Esophagus muscularis mucosa (tissue), 4 donors: ENCODE measurements at regions not wholly inside any gene's neighbourhood (a gene's known extent, or its start where the extent isn't known, plus 50 kb on each side); places are given as distances from the start of the nearest gene placed in this dataset.

ENCODE experiments used
- DNase-seq: peaks from one replicate; pipeline ENCODE4 v3.0.0-alpha.2; 2017; ENCODE audit errors: extremely low spot score
- H3K27ac ChIP-seq, 4 donors: fragments of 200-600 bp; sonication (generic); replicated peaks in 1 of 4; 1 replicate in 3 of 4; 2 replicates in 1 of 4; pipeline ENCODE4 v1.5.1; 2016 to 2019; ENCODE audit warnings: mild to moderate bottlenecking in 1 of 4
- H3K27me3 ChIP-seq, 4 donors: fragments of 200-600 bp; sonication (generic); one replicate each; pipeline versions ENCODE4 v1.5.1 to v1.6.0; 2016 to 2019
- H3K36me3 ChIP-seq, 4 donors: fragments of 200-600 bp; sonication (generic); one replicate each; pipeline ENCODE4 v1.5.1; 2016 to 2019
- H3K4me1 ChIP-seq, 4 donors: fragments of 200-600 bp; sonication (generic); one replicate each; pipeline ENCODE4 v1.5.1; 2016 to 2019
- H3K4me3 ChIP-seq, 4 donors: fragments of 200-600 bp; sonication (generic); 1 replicate in 2 of 4; 2 replicates in 2 of 4; pipeline ENCODE4 v1.5.1; 2016 to 2019; ENCODE audit warnings: mild to moderate bottlenecking in 4 of 4, moderate library complexity in 1 of 4
- H3K9me3 ChIP-seq, 4 donors: fragments of 200-600 bp; sonication (generic); 1 replicate in 3 of 4; 2 replicates in 1 of 4; pipeline ENCODE4 v1.5.1; 2016 to 2019
- CTCF ChIP-seq, 3 experiments: fragments of 200-600 bp in 2 of 3; fragments of 450-650 bp in 1 of 3; sonication (generic) in 2 of 3; IDR thresholded peaks; one replicate each; pipeline ENCODE4 v1.5.1; 2017 to 2019; ENCODE audit warnings: antibody characterized with exemption in 3 of 3, mild to moderate bottlenecking in 2 of 3, moderate library complexity in 1 of 3
- EP300 ChIP-seq: sonication (generic); formaldehyde crosslinking; IDR thresholded peaks from one replicate; pipeline ENCODE4 v1.6.1; 2017; ENCODE audit warnings: antibody characterized with exemption
- POLR2A ChIP-seq: fragments of 450-650 bp; IDR thresholded peaks from one replicate; pipeline ENCODE4 v1.6.1; 2017; ENCODE audit warnings: antibody characterized with exemption, moderate library complexity, mild to moderate bottlenecking, low read depth
- POLR2AphosphoS5 ChIP-seq, 2 donors: sonication (generic); formaldehyde crosslinking; IDR thresholded peaks; one replicate each; pipeline ENCODE4 v1.6.1; 2017; ENCODE audit warnings: antibody characterized with exemption in 2 of 2
- WGBS: methylation state at CpG from one replicate; pipeline ENCODE4 v1.1.5; 2018; 5-methylcytosine and 5-hydroxymethylcytosine counted together
- intact Hi-C: fragments of 100-400 bp; cut with DNase I; formaldehyde crosslinking; loops from one replicate; pipeline ENCODE4 v1.15.1; 2023

GRCh38 chr2:129880971-129881370 is 98.5 kb upstream of the RAB6C start:
- 83% methylated on average over 5 of the region's 6 CpGs for WGBS
- no peaks in the 10 kb centered on the region for H3K9me3 ChIP-seq
- DNase-seq: no peak
- no peaks in the 10 kb centered on the region for H3K36me3 ChIP-seq
- peaks cover 6 to 19% (median 15%) of the 10 kb centered on the region in 4 donors for H3K4me1 ChIP-seq
- H3K27me3 ChIP-seq: no peaks in the 10 kb centered on the region
- H3K27ac ChIP-seq: no peak overlapping the region
- H3K4me3 ChIP-seq: no peak overlapping the region
- intact Hi-C loops: no loop called here
- no peak for TF ChIP-seq CTCF (IDR thresholded peaks at IDR 0.05)
- no peak for TF ChIP-seq EP300
- TF ChIP-seq POLR2A: no peak
- TF ChIP-seq POLR2AphosphoS5 (IDR thresholded peaks at IDR 0.05): no peak

GRCh38 chr2:129881786-129882396 is 97.6 kb upstream of the RAB6C start:
- Histone ChIP-seq H3K27me3 (no peaks in the 10 kb centered on the region), H3K27ac (no peak overlapping the region), H3K36me3 (no peaks in the 10 kb centered on the region), H3K4me1 (peaks cover 2 to 12% (median 9%) of the 10 kb centered on the region in 4 donors), H3K4me3 (no peak overlapping the region), H3K9me3 (no peaks in the 10 kb centered on the region)
- WGBS: 94% methylated on average over 4 of the region's 4 CpGs
- DNase-seq: no peak
- intact Hi-C loops: no loop called here
- TF ChIP-seq POLR2A: no peak
- TF ChIP-seq EP300: no peak
- TF ChIP-seq CTCF (IDR thresholded peaks at IDR 0.05): no peak
- TF ChIP-seq POLR2AphosphoS5 (IDR thresholded peaks at IDR 0.05): no peak

GRCh38 chr2:129882476-129882875 is 97.0 kb upstream of the RAB6C start:
- peaks cover 0 to under 1% (median 0%) of the 10 kb centered on the region in 4 donors for H3K27me3 ChIP-seq
- TF ChIP-seq POLR2A (no peak), EP300 (no peak), POLR2AphosphoS5 (IDR thresholded peaks at IDR 0.05) (no peak), CTCF (IDR thresholded peaks at IDR 0.05) (no peak)
- H3K27ac ChIP-seq: no peak overlapping the region
- H3K9me3 ChIP-seq: no peaks in the 10 kb centered on the region
- WGBS: 80% methylated on average over 6 of the region's 6 CpGs
- no peaks in the 10 kb centered on the region for H3K36me3 ChIP-seq
- no peak for DNase-seq
- no peak overlapping the region for H3K4me3 ChIP-seq
- intact Hi-C loops: no loop called here
- peaks cover 0 to 10% (median 7%) of the 10 kb centered on the region in 4 donors for H3K4me1 ChIP-seq

- WGBS: 79% methylated on average over 3 of the region's 3 CpGs
- intact Hi-C loops: no loop called here
These were observed 96.3 kb upstream of the RAB6C start for GRCh38 chr2:129883121-129883520.

More at GRCh38 chr2:129883121-129883520, 96.3 kb upstream of the RAB6C start:
- peaks cover 0 to 6% (median 3%) of the 10 kb centered on the region in 4 donors for H3K4me1 ChIP-seq
- H3K27ac ChIP-seq: no peak overlapping the region
- H3K27me3 ChIP-seq: peaks cover 0 to 7% (median 0%) of the 10 kb centered on the region in 4 donors
- no peak overlapping the region for H3K4me3 ChIP-seq
- DNase-seq: no peak
- no peaks in the 10 kb centered on the region for H3K9me3 ChIP-seq
- no peaks in the 10 kb centered on the region for H3K36me3 ChIP-seq
- no peak for TF ChIP-seq EP300
- TF ChIP-seq POLR2A: no peak
- TF ChIP-seq CTCF (IDR thresholded peaks at IDR 0.05): no peak
- no peak for TF ChIP-seq POLR2AphosphoS5 (IDR thresholded peaks at IDR 0.05)
